Prostate gland (tissue), 2 donors: ENCODE measurements at regions not wholly inside any gene's neighbourhood (a gene's known extent, or its start where the extent isn't known, plus 50 kb on each side); places are given as distances from the start of the nearest gene placed in this dataset.

Experiments used
- CTCF ChIP-seq, 4 experiments: fragments of 200-600 bp in 2 of 4; fragments of 450-650 bp in 2 of 4; sonication (generic) in 2 of 4; IDR thresholded peaks; 1 replicate in 3 of 4; 2 replicates in 1 of 4; pipeline ENCODE4 v1.5.1; 2016 to 2019; ENCODE audit warnings: antibody characterized with exemption in 4 of 4, mild to moderate bottlenecking in 2 of 4, moderate library complexity in 2 of 4
- POLR2A ChIP-seq: fragments of 450-650 bp; IDR thresholded peaks from one replicate; pipeline ENCODE4 v1.6.1; 2016; ENCODE audit warnings: antibody characterized with exemption, mild to moderate bottlenecking

DNA sequence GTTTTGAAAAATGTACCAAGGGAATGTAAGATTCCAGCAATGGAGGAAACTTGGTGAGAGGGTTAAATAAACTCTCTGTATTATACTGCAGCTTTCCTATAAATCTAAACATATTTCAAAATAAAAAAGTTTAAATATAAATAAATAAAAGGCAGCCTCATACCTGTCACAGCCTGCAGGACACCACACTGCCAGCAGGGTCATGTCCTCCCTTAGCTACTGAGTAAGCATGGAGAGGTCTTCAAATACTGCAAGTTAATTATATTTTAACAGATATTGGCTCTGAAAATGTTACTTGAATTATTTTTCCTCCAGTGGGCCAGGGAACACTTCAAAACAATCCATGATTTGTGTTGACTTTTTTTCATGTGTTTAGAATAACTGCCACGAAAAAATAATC lies 852.8 kb upstream of the PCDH7 start:
- TF ChIP-seq POLR2A (no peak), CTCF (IDR thresholded peaks at IDR 0.05) (no peak)
